Astrocyte (in vitro differentiated cells and primary cell): ENCODE measurements at regions not wholly inside any gene's neighbourhood (a gene's known extent, or its start where the extent isn't known, plus 50 kb on each side); places are given as distances from the start of the nearest gene placed in this dataset.

Experiments used
- DNase-seq: peaks from one replicate; pipeline ENCODE4 v3.0.0-alpha.2; 2010; ENCODE audit warnings: low read depth
- FAIRE-seq: peaks from 2 replicates; lab custom pipeline; 2011; peaks lifted over from hg19 to GRCh38; lab: Jason Lieb, UNC
- H2AFZ ChIP-seq: 2 replicates; pipeline ENCODE4 v1.6.0; 2012; ENCODE audit warnings: low read depth, low read length, inconsistent platforms
- H3K27ac ChIP-seq: 2 replicates; pipeline ENCODE4 v1.5.1; 2011; ENCODE audit warnings: low read depth, low read length, inconsistent platforms
- H3K27me3 ChIP-seq: 2 replicates; pipeline ENCODE4 v1.6.0; 2011; ENCODE audit warnings: low read length, inconsistent platforms; ENCODE audit not compliant: insufficient read depth
- H3K36me3 ChIP-seq: 2 replicates; pipeline ENCODE4 v1.5.1; 2011; ENCODE audit warnings: low read length, inconsistent platforms; ENCODE audit not compliant: insufficient read depth
- H3K4me1 ChIP-seq: 2 replicates; pipeline ENCODE4 v1.5.1; 2011; ENCODE audit warnings: low read length, inconsistent platforms; ENCODE audit not compliant: insufficient read depth
- H3K4me2 ChIP-seq: 2 replicates; pipeline ENCODE4 v1.6.0; 2012; ENCODE audit warnings: low read length, inconsistent platforms
- H3K4me3 ChIP-seq: 2 replicates; pipeline ENCODE4 v1.5.1; 2011; ENCODE audit warnings: low read depth, mild to moderate bottlenecking, low read length, inconsistent platforms; ENCODE audit not compliant: insufficient read depth
- H3K79me2 ChIP-seq: 2 replicates; pipeline ENCODE4 v1.6.0; 2012; ENCODE audit warnings: mild to moderate bottlenecking, low read length, inconsistent platforms; ENCODE audit not compliant: insufficient read depth
- H3K9ac ChIP-seq: 2 replicates; pipeline ENCODE4 v1.6.0; 2012; ENCODE audit warnings: mild to moderate bottlenecking, low read length, inconsistent platforms
- H3K9me3 ChIP-seq: 2 replicates; pipeline ENCODE4 v1.5.1; 2012; ENCODE audit warnings: low read depth, mild to moderate bottlenecking, low read length, inconsistent platforms; ENCODE audit not compliant: insufficient read depth
- H4K20me1 ChIP-seq: 2 replicates; pipeline ENCODE4 v1.6.0; 2012; ENCODE audit warnings: low read length, inconsistent platforms; ENCODE audit not compliant: insufficient read depth
- H3K27ac Mint-ChIP-seq: one replicate; pipeline ENCODE4 v1.8.0; 2021; ENCODE audit warnings: mild to moderate bottlenecking, mixed read lengths; ENCODE audit not compliant: unreplicated experiment
- H3K27me3 Mint-ChIP-seq: one replicate; pipeline ENCODE4 v1.8.0; 2021; ENCODE audit warnings: low read depth, mixed read lengths; ENCODE audit not compliant: unreplicated experiment
- H3K36me3 Mint-ChIP-seq: one replicate; pipeline ENCODE4 v1.8.0; 2021; ENCODE audit warnings: low read depth, mixed read lengths; ENCODE audit not compliant: unreplicated experiment
- H3K4me1 Mint-ChIP-seq: one replicate; pipeline ENCODE4 v1.8.0; 2021; ENCODE audit warnings: low read depth, mixed read lengths; ENCODE audit not compliant: unreplicated experiment
- H3K4me3 Mint-ChIP-seq: one replicate; pipeline ENCODE4 v1.8.0; 2021; ENCODE audit warnings: mild to moderate bottlenecking, moderate library complexity, mixed read lengths; ENCODE audit not compliant: unreplicated experiment
- H3K9me3 Mint-ChIP-seq: one replicate; pipeline ENCODE4 v1.8.0; 2021; ENCODE audit warnings: mild to moderate bottlenecking, mixed read lengths; ENCODE audit not compliant: unreplicated experiment
- EZH2 ChIP-seq: IDR thresholded peaks from 2 replicates; pipeline ENCODE4 v1.6.1; 2012; ENCODE audit warnings: mild to moderate bottlenecking, low read length, inconsistent platforms; ENCODE audit not compliant: insufficient read depth
- TF ChIP-seq, protein P1 (sequence below): IDR thresholded peaks from 2 replicates; pipeline ENCODE4 v1.5.1; 2011; ENCODE audit warnings: low read depth, mild to moderate bottlenecking, inconsistent platforms, low read length, moderate library complexity; ENCODE audit not compliant: insufficient read depth

DNA sequence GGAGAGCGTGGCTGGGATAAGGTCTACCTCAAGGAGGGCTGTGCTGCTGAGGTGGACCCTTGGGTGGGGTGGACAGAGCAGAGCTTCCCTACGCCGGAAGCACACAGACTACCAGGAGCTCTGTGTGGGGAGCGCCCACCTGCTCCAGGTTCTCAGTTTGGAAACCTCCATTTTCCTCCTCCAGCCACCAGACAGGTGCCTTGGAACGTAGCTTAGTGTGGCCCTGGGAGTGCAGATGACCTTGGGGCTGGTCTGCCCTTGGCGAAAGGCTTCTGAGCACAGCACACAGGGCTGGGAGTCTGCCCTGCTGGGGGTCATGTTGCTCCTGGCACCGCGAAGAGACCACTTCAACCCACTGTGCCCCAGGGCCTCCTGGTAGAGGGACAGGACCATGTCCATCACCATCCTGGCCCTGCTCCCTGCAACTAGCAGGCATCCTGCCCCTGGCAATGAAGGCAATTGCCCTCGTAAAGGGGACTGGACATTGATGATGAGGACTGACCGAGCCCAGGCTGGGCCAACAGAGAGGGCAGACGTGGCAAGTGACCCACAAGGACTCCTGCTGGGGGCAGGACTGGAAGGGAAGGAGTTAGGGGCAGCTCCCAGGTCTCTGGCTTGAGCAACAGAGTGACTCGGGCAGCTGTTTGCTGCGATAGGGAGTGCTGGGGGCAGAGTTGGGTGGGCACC is 214.7 kb downstream of the CYP26B1 start:
- Histone ChIP-seq H3K9ac (no peak overlapping the region), H3K79me2 (no peaks in the 10 kb centered on the region), H3K27me3 (no peaks in the 10 kb centered on the region), H3K4me3 (no peak overlapping the region), H3K36me3 (no peaks in the 10 kb centered on the region), H3K4me2 (no peak overlapping the region), H3K27ac (no peak overlapping the region), H4K20me1 (no peaks in the 10 kb centered on the region), H2AFZ (no peak overlapping the region), H3K4me1 (peaks cover 4% of the 10 kb centered on the region), H3K9me3 (no peaks in the 10 kb centered on the region)
- FAIRE-seq (no peak), DNase-seq (no peak)
- no peak overlapping the region for H3K27ac Mint-ChIP-seq
- no peak overlapping the region for H3K4me3 Mint-ChIP-seq
- no peaks in the 10 kb centered on the region for H3K36me3 Mint-ChIP-seq
- H3K9me3 Mint-ChIP-seq: peaks cover 8% of the 10 kb centered on the region
- no peaks in the 10 kb centered on the region for H3K4me1 Mint-ChIP-seq
- H3K27me3 Mint-ChIP-seq: peaks cover 57% of the 10 kb centered on the region
- TF ChIP-seq EZH2: no peak
- TF ChIP-seq, protein P1, sequence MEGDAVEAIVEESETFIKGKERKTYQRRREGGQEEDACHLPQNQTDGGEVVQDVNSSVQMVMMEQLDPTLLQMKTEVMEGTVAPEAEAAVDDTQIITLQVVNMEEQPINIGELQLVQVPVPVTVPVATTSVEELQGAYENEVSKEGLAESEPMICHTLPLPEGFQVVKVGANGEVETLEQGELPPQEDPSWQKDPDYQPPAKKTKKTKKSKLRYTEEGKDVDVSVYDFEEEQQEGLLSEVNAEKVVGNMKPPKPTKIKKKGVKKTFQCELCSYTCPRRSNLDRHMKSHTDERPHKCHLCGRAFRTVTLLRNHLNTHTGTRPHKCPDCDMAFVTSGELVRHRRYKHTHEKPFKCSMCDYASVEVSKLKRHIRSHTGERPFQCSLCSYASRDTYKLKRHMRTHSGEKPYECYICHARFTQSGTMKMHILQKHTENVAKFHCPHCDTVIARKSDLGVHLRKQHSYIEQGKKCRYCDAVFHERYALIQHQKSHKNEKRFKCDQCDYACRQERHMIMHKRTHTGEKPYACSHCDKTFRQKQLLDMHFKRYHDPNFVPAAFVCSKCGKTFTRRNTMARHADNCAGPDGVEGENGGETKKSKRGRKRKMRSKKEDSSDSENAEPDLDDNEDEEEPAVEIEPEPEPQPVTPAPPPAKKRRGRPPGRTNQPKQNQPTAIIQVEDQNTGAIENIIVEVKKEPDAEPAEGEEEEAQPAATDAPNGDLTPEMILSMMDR: no peak

DNA sequence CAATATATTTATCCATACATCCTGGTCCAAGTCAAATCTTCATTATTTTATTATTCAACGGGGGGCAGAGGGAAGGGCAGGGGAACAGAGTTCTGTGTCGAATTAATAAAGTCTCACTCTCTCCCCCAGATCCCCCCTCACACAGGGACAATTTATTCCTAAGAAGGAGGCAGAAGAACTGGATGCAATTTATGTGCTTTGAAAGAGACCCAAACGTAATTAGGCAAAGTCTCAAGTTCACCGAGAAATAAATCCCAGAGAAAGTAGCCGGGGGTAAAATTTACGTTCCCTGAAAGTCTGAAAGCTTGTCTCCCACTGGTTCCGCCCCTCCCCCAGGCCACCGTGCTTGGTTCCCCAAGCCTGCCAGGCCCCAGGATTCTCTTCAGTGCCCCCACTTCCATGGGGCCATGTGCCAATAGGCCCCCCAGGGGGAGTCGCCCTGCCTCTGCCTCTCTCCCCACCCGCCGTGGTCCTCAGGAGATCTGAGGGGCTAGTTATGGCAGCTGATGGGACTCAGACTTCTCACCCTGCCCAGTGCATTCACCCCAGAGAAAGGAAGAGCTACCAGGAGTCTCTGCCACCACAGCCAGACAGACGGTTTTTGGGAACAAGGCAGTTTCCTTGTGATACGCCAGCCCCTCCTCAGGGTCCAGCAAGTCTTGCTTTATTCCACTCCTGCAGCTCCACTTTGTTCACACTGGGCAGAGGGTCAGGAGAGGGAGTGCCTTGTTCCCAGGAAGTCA is 215.5 kb downstream of the CYP26B1 start:
- H3K9me3 ChIP-seq: no peaks in the 10 kb centered on the region
- no peak overlapping the region for H2AFZ ChIP-seq
- H3K9ac ChIP-seq: no peak overlapping the region
- no peak overlapping the region for H3K4me2 ChIP-seq
- H3K27me3 Mint-ChIP-seq: peaks cover 52% of the 10 kb centered on the region
- H3K27ac Mint-ChIP-seq: no peak overlapping the region
- no peaks in the 10 kb centered on the region for H4K20me1 ChIP-seq
- no peak overlapping the region for H3K4me3 Mint-ChIP-seq
- no peaks in the 10 kb centered on the region for H3K4me1 Mint-ChIP-seq
- peaks cover 8% of the 10 kb centered on the region for H3K9me3 Mint-ChIP-seq
- no peak for TF ChIP-seq EZH2
- TF ChIP-seq, protein P1: no peak
- H3K36me3 ChIP-seq: no peaks in the 10 kb centered on the region
- no peaks in the 10 kb centered on the region for H3K79me2 ChIP-seq
- no peaks in the 10 kb centered on the region for H3K27me3 ChIP-seq
- H3K4me1 ChIP-seq: peaks cover 4% of the 10 kb centered on the region
- no peaks in the 10 kb centered on the region for H3K36me3 Mint-ChIP-seq
- no peak overlapping the region for H3K27ac ChIP-seq
- FAIRE-seq (no peak), DNase-seq (no peak)
- no peak overlapping the region for H3K4me3 ChIP-seq
